HG03097 (cell line): ENCODE measurements at regions not wholly inside any gene's neighbourhood (a gene's known extent, or its start where the extent isn't known, plus 50 kb on each side); places are given as distances from the start of the nearest gene placed in this dataset.
"Not testable (repeated sequence)": the region's sequence is repeated elsewhere in the genome, so short reads cannot be mapped to it uniquely, and the experiment has no call there.

Source experiments
- ATAC-seq: cut with Tn5 transposase; IDR thresholded peaks from one replicate; pipeline ENCODE4 v1.9.1; 2021; ENCODE audit not compliant: unreplicated experiment, low FRiP score

DNA sequence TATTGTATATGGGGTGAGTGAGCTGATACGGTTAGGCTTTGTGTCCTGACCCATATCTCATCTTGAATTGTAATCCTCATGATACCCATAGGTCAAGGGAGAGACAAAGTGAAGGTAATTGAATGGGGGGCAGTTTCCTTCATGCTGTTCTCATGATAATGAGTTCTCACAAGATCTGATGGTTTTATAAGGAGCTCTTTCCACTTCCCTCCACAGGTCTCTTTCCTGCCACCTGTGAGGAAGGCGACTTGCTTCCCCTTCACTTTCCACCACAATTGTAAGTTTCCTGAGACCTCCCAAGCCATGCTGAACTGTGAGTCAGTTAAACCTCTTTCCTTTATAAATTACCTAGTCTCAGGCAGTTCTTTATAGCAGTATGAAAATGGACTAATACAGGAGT is 255.1 kb upstream of the PAPPA start:
- not testable (repeated sequence) for ATAC-seq

DNA sequence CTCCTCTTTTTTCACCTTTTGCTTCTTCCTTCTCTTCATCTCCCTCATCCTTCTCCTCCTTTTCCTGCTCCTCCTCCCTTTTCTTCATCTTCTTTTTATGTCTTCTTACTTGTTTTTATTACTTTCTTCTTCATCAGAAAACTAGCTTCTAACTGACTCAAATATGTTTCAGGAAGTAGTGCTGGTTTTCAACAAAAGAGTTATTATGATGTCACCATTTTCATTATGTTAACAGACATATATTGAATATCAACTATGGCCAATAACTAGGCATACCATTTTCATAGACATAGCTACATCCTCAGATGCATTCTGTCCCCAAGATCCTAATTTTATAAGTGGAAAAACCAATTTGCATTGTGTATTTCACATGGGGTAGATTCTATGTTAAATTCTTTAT is 252.9 kb upstream of the PAPPA start:
- ATAC-seq: no peak

DNA sequence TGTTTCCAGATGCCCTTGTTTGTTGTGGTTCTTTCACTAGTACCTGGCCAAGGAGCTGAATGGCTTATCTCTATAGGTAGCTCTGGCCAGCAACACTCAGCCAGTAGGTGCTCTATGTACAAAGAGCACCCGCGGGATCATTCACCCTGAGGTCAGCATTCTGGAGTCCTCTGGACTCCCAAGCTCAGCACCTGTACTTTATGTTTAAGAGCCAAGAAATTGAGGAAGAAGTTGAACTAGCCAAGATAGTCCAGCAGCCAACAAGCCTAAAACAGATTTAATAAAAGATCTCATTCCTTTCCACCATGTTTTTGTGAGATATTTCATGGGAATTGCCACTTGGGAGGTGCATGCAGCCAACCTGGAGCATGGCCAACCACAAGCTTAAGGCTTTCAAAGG is 242.6 kb upstream of the PAPPA start:
- ATAC-seq: no peak

DNA sequence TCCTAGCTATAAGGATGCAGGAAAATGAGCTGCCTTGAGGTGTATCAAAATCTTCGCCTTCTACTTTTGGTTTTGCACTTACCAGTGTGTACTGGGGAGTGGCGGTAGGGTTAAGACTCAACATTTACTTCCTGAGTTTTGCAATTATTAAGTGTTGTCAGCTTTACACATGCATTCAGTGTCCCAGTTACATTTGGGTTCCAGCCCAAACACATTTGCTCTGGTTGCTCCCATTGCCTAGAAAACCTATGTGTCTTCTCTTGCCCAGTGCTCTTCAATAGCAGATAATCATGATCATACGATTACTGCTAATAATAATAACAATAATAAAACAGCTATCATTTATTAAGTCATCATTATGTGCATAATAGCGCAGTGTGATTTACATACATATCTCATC is 241.5 kb upstream of the PAPPA start:
- no peak for ATAC-seq

DNA sequence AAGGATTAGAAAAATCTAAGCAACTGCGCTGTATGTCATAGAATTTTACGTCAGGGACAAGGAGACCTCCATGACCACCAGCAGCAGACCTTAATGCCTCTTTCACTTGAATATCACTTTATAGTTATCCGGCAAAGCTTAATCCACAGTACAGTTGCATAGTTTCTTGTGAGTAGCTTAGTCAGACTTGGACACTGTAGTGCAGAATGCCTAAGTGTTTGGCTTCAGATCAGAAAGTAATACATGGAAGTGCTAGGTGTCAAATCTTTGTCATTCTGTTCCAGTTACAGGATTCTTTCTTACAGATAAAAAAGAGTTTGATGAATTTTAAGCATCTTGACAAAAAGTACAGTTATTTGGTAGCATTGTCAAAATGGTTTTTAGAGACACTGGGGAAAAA is 239.9 kb upstream of the PAPPA start:
- no peak for ATAC-seq

DNA sequence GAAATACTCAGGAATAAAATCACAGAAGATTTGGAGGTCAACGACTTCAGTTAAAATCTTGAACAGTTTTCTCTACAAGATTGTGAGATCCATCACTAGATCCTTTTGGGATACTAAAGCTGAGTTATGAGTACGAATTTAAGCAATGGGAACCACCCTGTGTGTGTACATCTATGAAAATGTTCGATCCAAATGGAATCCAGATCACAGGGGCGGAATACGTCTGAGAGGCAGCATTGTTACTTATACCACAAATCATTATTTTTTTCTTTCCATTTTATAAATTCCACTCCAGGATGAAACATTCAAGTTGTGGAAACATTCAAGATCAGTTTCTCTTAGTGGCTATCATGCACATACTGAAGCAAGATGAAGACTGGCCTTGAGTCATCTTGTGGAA is 239.3 kb upstream of the PAPPA start:
- ATAC-seq: no peak

DNA sequence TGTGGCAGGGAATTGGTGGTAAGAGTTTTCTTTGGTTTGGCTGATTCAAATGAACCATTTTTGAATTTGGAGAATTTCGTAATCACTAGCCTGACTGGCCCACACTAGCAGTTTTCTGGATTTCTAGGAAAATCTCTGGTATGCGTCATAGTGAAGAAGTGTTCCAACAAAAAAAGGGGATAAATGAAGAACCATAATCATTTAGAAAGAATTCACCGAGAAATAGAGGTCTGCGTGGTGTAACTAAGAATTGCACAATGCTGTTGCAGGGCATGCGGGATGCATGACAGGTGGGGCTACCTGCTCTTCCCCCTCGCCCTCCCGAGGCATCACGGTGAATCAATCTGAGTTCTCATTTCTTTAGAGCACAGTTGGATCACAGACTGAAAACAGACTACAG is 232.3 kb upstream of the PAPPA start:
- no peak for ATAC-seq

DNA sequence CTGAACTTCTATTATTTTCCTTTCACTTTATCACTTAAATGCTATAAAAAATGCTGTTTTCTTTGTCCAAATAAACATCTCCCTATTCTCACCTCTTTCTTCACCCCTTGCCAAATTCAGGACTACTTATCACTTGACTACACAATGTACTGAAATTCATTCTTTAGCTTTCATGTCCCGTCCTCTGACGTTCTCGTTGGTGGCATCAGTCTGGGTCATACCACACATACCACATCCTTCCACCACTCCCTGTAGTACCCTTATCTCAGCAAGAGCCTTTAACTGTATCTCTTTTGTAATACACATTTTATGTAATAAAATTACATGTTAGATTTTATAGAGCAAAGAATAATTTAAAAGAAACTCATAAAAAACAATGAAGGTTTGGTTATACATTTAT is 231.1 kb upstream of the PAPPA start:
- no peak for ATAC-seq

DNA sequence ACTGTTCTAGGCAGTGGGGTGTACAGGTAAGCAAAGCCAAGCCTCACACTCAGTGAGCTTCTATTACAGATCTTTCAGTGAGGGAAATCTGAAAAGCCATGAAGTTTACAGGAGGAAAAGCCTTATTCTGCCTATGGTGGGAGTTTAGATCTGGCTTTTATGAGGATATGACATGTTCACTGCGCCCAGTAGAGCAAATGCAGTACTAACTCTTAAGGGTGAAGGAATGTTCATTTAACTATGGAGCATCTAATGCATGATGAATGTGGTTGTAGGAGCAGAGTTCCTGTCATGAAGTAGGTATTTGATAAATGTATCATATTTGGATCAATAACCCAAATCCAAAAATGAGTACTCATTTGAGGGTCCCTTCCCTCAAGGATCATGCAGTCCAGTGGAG is 230.2 kb upstream of the PAPPA start:
- ATAC-seq: no peak

DNA sequence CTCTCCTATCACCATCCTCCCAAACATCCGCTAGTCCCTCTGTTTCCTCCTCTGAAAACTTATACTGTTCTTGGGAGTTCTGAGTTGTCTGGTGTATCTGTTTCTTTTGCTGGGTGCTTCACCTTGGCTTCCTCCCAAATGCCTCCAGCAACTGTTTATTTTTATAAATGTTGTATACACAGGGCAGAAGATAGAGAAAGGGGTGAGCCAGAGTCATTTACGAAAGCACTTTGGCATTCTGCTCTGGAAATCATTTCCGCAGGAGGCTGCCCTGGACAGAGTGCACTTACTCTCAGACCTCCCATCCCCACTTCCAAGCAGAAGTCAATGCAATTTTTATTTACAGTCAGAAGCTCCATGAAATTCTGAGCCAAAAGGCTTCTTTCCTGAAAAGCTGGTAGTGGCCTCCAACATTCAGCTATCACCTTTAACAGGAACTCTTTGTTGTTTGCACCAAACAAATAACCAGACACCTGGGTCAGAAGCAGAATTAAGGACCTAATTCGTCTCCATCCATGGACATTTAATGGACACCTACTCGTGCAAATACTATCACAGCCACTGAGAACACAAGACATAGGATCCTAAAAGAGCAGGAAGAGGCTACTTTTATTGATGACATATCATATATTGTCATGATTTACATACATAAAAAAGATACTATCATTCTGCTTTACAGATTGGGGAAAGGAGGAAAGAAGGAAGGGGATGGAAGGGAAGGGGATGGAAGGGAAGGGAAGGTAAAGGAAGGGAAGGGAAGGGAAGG is 229.5 kb upstream of the PAPPA start:
- ATAC-seq: no peak

DNA sequence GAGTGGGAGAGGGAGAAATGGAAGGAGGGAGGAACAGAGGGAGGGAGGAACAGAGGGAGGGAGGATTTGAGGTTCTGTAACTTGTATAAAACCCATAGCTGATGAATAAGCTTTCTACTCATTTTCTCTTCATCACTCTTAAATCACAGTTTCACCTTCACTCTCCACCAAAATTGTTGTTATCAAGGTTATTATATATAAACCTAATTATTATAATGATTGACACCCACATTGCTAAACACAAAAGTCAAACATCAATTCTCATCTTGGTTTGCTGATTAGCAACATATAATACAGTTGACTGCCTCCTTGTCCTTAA is 229.0 kb upstream of the PAPPA start:
- ATAC-seq: no peak

DNA sequence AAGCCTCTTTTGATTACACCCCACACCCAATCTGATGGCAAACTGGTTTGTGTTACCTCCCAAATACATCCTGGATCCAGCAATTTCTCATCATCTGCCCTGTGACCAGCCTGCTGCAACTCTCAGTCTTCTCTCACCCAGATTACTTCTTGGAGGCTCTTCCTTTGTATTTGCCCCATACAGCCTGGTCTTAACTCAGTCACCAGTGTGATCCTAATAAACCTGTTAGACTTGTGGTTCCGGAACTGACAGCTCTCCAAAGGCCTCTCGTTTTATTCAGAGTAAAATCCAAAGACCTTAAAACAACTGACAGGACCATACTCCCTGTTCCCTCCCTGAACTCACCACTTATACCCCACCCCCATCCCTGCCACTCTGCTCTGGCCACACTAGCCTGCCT is 228.2 kb upstream of the PAPPA start:
- no peak for ATAC-seq

DNA sequence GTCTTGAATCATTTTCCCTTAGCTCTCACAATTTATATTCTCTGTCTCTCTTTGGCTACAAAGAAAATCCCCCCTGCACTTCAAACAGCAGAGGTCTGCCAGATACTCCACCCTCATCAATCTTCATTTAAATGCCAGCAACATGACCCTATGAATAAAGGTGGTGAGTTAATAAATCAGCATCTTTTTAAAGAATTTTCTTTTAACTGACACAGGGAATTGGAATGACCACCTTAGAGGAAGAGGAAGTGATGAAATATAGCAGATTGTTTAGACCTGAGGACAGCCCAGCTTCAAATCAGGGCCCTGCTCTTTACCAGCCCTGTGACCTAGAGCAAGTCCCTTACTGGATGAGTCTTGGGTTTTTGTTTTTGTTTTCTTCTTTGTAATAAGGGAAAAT is 223.1 kb upstream of the PAPPA start:
- no peak for ATAC-seq

DNA sequence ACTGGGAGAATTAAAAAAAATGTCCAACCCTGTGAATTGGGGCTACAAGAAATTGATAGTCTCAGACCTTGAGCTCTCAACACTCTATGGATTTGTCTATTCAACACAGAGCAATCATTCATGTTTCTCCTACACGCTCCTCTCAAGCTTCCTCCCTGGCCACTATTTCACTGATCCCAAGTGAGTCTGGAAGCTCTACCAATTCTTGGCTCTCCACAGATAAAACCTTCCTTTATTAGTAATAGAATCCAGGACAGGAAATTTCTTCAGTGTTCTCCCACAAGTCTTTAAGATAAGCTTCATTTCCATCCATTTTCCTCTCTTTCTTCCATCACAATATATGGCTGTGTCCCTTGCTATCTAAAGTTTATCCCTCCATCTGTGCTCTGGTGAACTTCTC is 215.1 kb upstream of the PAPPA start:
- no peak for ATAC-seq

DNA sequence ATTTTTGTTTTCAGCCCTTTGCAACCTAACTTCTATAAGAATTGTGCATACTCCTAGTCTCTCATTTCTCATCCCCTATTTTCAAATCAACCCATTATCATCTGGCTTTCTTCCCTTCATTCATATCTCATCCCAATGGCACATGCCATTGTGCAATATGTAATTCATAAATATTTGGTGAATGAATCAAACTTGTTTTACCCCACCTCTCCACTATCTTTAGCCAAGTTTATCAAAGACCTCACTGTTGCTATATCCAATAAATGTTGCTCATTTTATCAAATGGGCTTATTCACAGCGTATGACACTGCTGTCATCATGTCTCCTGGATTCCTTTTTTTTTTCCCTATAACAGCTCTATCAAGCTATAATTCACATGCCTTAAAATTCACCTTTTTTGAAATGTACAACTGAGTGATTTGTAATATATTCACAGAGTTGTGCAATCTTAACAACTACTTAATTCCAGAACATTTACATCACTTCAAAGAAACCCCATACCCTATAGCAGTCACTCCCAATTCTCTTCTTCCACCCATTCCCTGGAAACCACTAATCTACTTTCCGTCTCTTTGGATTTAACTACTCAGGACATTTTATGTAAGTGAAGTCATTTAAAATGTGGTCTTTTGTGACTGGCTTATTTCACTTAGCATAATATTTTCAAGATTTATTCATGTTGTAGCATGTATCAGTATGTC is 214.4 kb upstream of the PAPPA start:
- no peak for ATAC-seq

DNA sequence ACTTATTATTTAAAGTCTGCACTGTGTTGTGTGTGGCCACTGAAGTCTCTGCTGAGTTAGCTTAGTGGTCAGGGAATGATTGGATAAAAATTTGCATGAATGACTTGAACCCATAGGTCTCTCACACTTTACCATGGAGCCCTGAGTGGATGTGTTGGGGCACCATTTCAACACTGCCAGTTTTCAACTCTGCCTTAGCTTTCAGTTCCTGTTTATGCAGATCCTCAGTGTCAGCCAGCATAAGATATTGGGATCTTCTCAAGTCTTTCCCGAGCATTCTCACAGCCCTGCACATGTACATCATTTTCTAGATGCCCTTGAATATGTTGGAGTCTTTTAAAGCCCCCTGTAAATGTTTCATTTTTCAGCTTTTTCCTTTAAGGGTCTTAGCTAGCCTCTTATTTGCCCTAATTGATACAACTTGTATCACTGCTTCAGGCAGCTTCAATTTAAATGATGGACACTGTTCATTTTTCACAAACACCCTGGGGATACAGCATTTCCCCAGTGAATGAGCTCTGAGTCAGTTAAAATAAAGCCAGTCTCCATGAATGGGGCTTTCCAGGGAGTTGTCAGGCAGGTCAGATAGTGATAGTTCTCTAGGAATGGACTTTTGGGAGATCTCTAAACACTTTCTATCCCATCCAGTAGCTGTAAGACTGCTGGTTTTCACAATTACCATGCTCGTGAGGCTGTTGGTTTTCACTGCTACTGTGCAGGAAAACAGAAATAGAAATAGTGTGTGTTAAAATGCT is 211.9 kb upstream of the PAPPA start:
- no peak for ATAC-seq

DNA sequence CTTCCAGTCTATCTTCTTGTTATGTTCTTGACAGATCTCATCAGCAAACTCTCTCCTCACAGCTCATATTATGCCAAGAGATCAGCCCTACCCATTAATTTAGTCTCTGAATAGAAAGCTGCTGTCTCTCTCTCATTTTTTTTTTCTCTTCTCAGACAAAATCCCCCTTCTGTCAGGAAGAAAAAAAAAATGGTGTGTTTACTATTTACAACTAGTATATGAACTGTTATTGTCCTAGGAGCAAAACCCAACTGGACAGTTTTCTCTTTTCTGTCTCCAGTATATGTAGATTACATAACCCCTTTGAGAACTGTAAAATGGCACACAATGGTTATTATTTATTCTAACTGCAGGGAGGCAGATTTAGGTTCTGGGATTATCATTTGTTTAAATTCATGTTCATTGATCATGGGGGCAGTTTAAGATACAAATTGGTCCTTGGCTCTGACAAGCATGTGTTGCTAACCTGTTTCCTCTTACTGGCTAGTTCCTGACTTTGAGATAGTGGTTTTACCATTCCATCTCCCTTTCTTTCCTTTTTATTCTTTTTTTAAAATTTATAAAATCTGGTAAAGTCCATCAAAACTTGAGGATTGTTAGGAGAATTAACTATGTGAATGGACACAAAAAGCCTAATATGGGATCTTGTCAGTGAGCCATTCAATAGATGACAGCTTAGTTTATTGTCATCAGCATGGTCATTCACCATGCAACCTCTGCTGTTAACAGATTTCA is 210.0 kb upstream of the PAPPA start:
- ATAC-seq: no peak

DNA sequence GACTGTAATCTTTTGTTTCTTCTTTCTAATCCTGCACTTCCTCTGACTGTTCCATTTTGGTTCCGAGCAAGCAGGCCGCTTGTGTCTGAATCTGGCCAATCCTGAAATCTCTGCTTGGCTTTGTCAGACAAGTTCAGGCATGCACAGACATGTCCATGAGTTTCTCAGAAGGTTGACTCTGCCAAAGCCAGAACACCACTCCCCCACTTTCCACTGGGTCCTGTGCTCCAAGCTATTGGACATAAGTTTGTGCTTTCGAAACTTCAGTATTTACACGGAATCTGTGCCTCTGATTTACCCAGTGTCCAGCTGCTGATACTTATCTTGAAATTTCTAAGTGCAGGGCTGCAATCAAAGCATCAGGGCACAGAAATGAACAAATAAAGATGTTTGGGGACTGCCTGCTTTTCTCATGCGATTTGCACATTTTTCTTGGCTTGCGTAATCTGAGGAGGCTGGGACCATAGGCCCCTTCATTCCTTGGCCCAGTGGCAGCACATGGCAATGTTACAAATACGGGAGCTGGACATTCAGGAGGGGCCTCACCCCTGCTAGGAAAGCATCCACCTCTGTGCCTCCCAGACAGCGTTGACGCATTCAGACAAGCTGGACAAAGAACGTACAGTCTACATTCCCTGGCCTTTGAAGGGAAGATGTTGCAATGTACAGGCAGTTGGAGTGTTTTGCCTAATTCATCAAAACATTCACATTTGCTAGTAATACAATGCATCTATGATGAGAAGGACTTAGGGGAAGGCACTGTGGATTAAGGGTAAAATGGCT is 209.2 kb upstream of the PAPPA start:
- no peak for ATAC-seq

DNA sequence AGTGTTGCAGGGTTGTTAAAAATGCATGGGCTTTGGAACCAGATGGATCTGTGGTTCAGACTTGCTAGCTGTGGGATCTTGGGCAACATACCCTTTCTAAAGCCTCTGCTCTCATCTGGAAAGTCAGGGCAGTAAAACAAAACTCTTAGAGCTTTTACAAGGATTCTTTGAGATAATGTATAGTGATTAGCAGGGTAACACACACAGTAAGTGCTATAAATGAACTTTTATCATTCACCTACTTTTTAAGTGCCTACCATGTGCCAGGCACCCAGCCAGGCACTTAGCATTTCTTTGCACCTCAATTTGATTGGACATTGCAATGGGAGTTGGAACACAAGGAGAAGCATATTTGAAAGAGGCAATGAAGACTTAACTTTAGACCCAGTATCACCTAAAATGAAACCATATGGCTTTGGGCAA is 208.6 kb upstream of the PAPPA start:
- no peak for ATAC-seq

DNA sequence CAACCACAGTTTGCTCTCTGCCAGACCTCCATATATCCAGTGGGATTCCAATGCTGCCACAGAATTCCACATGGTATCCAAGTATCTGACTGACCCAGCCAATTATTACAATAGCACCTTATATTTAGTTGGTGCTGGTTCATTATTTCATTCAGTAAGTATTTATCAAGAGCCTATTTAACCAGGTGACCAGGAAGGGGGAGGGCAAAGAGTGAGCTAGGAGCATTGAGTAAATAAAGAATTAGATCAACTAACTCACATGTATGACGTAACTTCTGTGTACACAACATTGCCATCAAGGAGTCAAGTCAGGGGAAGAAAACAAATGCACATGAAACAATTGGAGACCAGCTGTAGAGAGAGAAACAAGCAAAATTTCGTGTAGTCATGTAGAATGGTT is 207.1 kb upstream of the PAPPA start:
- no peak for ATAC-seq
